ENCODE measurements at regions not wholly inside any gene's neighbourhood (a gene's known extent, or its start where the extent isn't known, plus 50 kb on each side); places are given as distances from the start of the nearest gene placed in this dataset.
A peak's percentile ranks its signal among the peaks of the same experiment; 100 is the strongest.

GRCh38 chr6:87949194-87949593 is 98.4 kb upstream of the SPACA1 start:
- no peak overlapping the region for H3K27ac ChIP-seq
- TF ChIP-seq, protein P1, sequence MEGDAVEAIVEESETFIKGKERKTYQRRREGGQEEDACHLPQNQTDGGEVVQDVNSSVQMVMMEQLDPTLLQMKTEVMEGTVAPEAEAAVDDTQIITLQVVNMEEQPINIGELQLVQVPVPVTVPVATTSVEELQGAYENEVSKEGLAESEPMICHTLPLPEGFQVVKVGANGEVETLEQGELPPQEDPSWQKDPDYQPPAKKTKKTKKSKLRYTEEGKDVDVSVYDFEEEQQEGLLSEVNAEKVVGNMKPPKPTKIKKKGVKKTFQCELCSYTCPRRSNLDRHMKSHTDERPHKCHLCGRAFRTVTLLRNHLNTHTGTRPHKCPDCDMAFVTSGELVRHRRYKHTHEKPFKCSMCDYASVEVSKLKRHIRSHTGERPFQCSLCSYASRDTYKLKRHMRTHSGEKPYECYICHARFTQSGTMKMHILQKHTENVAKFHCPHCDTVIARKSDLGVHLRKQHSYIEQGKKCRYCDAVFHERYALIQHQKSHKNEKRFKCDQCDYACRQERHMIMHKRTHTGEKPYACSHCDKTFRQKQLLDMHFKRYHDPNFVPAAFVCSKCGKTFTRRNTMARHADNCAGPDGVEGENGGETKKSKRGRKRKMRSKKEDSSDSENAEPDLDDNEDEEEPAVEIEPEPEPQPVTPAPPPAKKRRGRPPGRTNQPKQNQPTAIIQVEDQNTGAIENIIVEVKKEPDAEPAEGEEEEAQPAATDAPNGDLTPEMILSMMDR (IDR thresholded peaks at IDR 0.05), result no peak
- DNase-seq (ENCODE audit: low spot score), result no peak
- H3K4me3 ChIP-seq, result no peak overlapping the region

GRCh38 chr6:87946669-87947068 is 101.0 kb upstream of the SPACA1 start:
- TF ChIP-seq, protein P1 (IDR thresholded peaks at IDR 0.05), result no peak
- DNase-seq (ENCODE audit: low spot score), result no peak
- H3K27ac ChIP-seq, result no peak overlapping the region
- no peak overlapping the region for H3K4me3 ChIP-seq

DNA sequence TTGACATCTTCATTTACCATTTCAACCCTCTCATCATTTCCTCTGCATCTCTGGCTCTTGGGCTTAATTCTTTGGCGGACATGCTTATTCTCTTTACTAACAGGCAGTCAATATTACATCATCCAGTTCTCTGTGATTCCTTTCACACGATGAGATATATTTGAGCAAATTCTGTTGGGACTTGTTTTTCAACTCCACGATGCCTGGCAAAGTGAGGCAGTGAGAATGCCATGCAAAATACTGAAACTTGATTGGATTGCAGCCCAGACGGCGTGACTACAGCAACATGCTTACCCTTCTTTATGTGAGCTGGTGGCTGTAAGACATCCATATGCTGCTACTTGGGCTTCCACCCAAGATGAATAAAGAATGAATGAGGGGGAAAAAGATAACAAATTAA is 101.7 kb upstream of the SPACA1 start:
- Histone ChIP-seq H3K4me3 (no peak overlapping the region), H3K27ac (no peak overlapping the region)
- DNase-seq (ENCODE audit: low spot score), result no peak
- TF ChIP-seq, protein P1 (IDR thresholded peaks at IDR 0.05), result no peak

GRCh38 chr6:87945181-87945580 is 102.5 kb upstream of the SPACA1 start:
- TF ChIP-seq, protein P1 (IDR thresholded peaks at IDR 0.05), result no peak
- Histone ChIP-seq H3K4me3 (peak overlapping the region; percentile 7), H3K27ac (peak overlapping the region; percentile 41 to 62)
- DNase-seq (ENCODE audit: low spot score), result no peak

- Histone ChIP-seq H3K27ac (peak overlapping the region; percentile 41 to 62), H3K4me3 (peak overlapping the region; percentile 7)
- TF ChIP-seq, protein P1 (IDR thresholded peaks at IDR 0.05), result peak; percentile 15
- DNase-seq (ENCODE audit: low spot score), result no peak
Measured at GRCh38 chr6:87944541-87944954, 103.1 kb upstream of the SPACA1 start.

DNA sequence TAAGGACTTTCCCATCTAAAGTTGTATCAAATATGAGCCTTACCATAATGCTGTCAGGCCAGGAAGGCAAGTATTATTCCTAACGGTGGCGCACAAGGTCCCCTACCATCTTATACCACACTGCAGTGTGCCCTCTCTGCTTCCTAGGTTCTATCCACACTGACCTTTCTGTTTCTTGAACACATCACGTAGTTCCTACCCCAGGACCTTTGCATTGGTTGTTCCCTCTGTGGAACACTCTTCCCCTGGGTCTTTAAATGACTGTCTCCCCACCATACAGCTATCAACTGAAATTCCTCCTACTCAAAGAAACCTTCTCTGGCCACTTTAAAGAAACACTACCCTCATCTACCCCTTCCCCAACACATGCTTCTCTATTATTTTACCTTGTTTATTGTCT is 104.5 kb upstream of the SPACA1 start:
- Histone ChIP-seq H3K4me3 (no peak overlapping the region), H3K27ac (no peak overlapping the region)
- TF ChIP-seq, protein P1 (IDR thresholded peaks at IDR 0.05), result no peak
- no peak for DNase-seq (ENCODE audit: low spot score)

DNA sequence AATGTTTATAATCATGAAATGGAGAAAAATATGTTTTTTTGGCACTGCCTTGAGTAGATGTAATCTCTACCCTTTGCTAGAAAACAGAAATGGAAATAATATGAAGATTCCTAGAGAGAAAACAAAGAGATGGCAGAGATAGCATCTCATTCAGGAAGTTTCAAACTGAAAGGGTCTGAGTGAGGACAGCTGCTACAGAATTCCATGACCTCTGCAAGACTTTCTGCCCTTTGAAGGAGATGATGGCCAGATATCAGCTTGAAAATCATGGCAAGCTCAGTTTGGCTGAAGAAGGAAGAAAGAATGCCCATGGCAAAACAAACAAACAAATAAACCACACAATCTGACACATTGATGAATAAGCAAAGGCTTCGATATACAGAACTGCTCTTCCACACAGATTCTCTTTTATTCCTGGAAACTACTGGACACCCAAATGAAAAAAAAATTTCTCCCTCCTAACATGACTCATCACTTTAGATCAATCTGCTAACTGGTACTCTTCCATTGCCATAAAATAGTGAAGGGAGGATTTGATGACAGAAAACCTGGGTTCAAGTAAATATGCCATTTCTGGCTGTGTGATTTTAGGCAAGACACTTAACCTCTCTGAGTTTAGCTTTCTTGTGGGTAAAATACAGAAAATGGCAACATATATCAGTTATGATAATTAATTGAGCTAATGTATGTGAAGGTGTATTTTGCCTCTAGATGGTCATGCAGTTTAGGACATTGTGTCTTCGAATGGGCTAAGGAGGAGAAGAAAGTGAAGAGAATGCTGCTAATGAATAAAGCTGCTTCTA is 105.9 kb upstream of the SPACA1 start:
- H3K27ac ChIP-seq, result no peak overlapping the region
- TF ChIP-seq, protein P1 (IDR thresholded peaks at IDR 0.05), result no peak
- DNase-seq (ENCODE audit: low spot score), result no peak
- no peak overlapping the region for H3K4me3 ChIP-seq

Data from coronary artery (tissue), 2 donors.